SK-N-MC (cell line): ENCODE measurements at regions not wholly inside any gene's neighbourhood (a gene's known extent, or its start where the extent isn't known, plus 50 kb on each side); places are given as distances from the start of the nearest gene placed in this dataset.

Experiments used
- EZH2 ChIP-seq: fragments of 200-600 bp; sonication (generic); IDR thresholded peaks from one replicate; pipeline ENCODE4 v1.6.1; 2017; ENCODE audit warnings: antibody characterized with exemption
- FOXP2 ChIP-seq: optimal IDR thresholded peaks from 2 replicates; pipeline ENCODE3; 2011; ENCODE audit warnings: mild to moderate bottlenecking, moderate library complexity; ENCODE audit not compliant: insufficient read depth; ENCODE audit errors: extremely low read length, control extremely low read depth
- POLR2AphosphoS5 ChIP-seq: IDR thresholded peaks from 2 replicates; pipeline ENCODE4 v1.6.1; 2012; ENCODE audit warnings: mild to moderate bottlenecking, low read depth, low read length, borderline replicate concordance

GRCh38 chr3:152127058-152127457, 141.7 kb upstream of the MBNL1 start:
- TF ChIP-seq POLR2AphosphoS5 (no peak), FOXP2 (no peak), EZH2 (no peak)
